ENCODE measurements at regions not wholly inside any gene's neighbourhood (a gene's known extent, or its start where the extent isn't known, plus 50 kb on each side); places are given as distances from the start of the nearest gene placed in this dataset.

DNA sequence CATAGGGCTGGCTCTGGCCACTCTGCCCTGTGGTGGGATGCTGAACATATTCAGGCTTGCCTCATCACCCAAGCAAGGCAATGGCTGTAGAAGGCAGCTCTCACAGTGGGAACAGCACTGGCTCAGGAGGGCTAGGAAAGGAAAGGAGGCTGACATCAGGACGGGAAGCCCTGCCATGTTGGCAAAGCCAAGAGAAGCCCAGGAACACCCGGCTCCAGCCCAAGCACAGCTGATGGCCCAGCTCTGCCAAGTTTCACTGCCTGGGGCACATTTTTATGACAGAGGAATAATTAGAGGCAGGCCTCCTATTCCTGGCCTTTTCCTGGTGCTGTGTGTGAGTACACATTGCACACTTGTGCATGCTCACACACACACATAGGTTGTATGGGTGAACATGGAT lies 163.6 kb upstream of the SMIM23 start:
- no peak for DNase-seq
- H3K27me3 Mint-ChIP-seq = peaks cover 8% of the 10 kb centered on the region
- no peaks in the 10 kb centered on the region for H3K9me3 Mint-ChIP-seq
- Histone ChIP-seq H3K36me3 (ENCODE audit: insufficient read depth, low read length) (no peaks in the 10 kb centered on the region), H3K9me3 (ENCODE audit: control insufficient read depth in 1 of 2, insufficient read depth in 1 of 2, low read length in 2 of 2) (peaks cover 0 to 9% of the 10 kb centered on the region in 2 experiments), H3K4me3 (ENCODE audit: low read length) (no peak overlapping the region), H3K4me1 (ENCODE audit: insufficient read depth, low read length) (no peaks in the 10 kb centered on the region), H3K27me3 (ENCODE audit: control insufficient read depth in 1 of 2, insufficient read depth in 2 of 2, low read length in 2 of 2) (no peaks in the 10 kb centered on the region), H3K27ac (ENCODE audit: low read depth in 1 of 2, low read length in 2 of 2) (no peak overlapping the region)
- ATAC-seq (ENCODE audit: poor library complexity) = no peak
- ChIA-PET POLR2A (no interaction called here), CTCF (no interaction called here)
- TF ChIP-seq CTCF (IDR thresholded peaks at IDR 0.05) = no peak
- H3K4me1 Mint-ChIP-seq (ENCODE audit: low read depth) = no peaks in the 10 kb centered on the region
- no peak overlapping the region for H3K4me3 Mint-ChIP-seq
- H3K36me3 Mint-ChIP-seq (ENCODE audit: low read depth) = no peaks in the 10 kb centered on the region
- H3K27ac Mint-ChIP-seq = no peak overlapping the region
- intact Hi-C loops (cut with DNase I, micrococcal nuclease) = no loop called here

DNA sequence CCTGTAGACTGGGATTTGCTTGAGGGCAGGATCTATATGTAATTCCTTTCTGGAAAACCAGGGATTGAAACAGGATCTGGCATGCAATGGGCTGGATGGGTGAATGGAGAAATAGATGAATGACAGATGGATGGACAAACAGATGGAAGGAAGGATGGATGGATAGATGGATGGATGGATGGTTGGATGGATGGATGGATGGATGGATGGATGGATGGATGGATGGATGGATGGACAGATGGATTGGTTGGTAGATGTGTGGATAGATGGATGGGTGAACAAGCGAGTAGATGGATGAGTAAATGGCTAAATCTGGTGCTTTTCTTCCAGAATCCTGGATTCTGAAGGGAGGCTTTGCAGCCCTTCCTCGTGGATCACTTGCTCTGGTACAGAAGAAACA lies 162.5 kb upstream of the SMIM23 start:
- H3K4me1 Mint-ChIP-seq (ENCODE audit: low read depth) = no peaks in the 10 kb centered on the region
- H3K4me3 Mint-ChIP-seq = no peak overlapping the region
- ChIA-PET POLR2A (no interaction called here), CTCF (no interaction called here)
- no peaks in the 10 kb centered on the region for H3K9me3 Mint-ChIP-seq
- no peak overlapping the region for H3K27ac Mint-ChIP-seq
- Histone ChIP-seq H3K4me3 (ENCODE audit: low read length) (no peak overlapping the region), H3K27ac (ENCODE audit: low read depth in 1 of 2, low read length in 2 of 2) (no peak overlapping the region), H3K4me1 (ENCODE audit: insufficient read depth, low read length) (no peaks in the 10 kb centered on the region), H3K36me3 (ENCODE audit: insufficient read depth, low read length) (no peaks in the 10 kb centered on the region), H3K9me3 (ENCODE audit: control insufficient read depth in 1 of 2, insufficient read depth in 1 of 2, low read length in 2 of 2) (peaks cover 0 to 9% of the 10 kb centered on the region in 2 experiments), H3K27me3 (ENCODE audit: control insufficient read depth in 1 of 2, insufficient read depth in 2 of 2, low read length in 2 of 2) (no peaks in the 10 kb centered on the region)
- TF ChIP-seq CTCF (IDR thresholded peaks at IDR 0.05) = no peak
- intact Hi-C loops (cut with DNase I, micrococcal nuclease) = no loop called here
- ATAC-seq (ENCODE audit: poor library complexity) = no peak
- H3K27me3 Mint-ChIP-seq = peaks cover 12% of the 10 kb centered on the region
- H3K36me3 Mint-ChIP-seq (ENCODE audit: low read depth) = no peaks in the 10 kb centered on the region
- DNase-seq = no peak

DNA sequence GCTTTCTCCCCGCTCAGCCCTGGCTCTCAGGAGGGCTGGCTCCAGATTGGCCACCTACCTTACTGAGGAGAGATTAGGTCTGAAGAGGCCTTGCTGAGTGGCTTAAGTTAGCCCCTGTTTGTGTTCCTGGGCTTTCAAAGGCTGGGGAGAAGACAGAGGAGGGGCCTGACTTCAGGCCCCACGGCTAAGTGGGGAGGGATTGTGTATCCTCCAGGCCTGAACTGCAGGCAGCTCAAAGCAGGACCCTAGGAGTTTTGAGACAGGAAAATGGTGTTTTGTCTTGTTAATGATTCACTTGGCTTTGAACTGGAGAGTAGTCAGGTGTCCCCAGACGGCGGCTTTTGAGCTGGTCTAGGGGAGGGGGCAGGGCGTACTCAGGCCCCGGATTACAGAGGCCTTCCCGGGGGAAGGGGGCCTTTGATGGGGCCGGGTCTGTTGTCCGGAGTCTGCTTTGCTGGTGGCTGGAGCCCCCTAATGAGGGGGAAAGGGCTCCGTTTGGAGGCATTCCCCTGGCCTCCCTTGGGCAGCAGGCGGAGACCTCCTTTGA lies 162.0 kb upstream of the SMIM23 start:
- no peaks in the 10 kb centered on the region for H3K36me3 Mint-ChIP-seq (ENCODE audit: low read depth)
- no peak for DNase-seq
- ATAC-seq (ENCODE audit: poor library complexity) = no peak
- H3K27ac Mint-ChIP-seq = no peak overlapping the region
- H3K4me1 ChIP-seq (ENCODE audit: insufficient read depth, low read length) = no peaks in the 10 kb centered on the region
- no peaks in the 10 kb centered on the region for H3K4me1 Mint-ChIP-seq (ENCODE audit: low read depth)
- H3K27me3 ChIP-seq (ENCODE audit: control insufficient read depth in 1 of 2, insufficient read depth in 2 of 2, low read length in 2 of 2) = no peaks in the 10 kb centered on the region
- ChIA-PET POLR2A (no interaction called here), CTCF (no interaction called here)
- no peak overlapping the region for H3K4me3 Mint-ChIP-seq
- peaks cover 17% of the 10 kb centered on the region for H3K27me3 Mint-ChIP-seq
- TF ChIP-seq CTCF (IDR thresholded peaks at IDR 0.05) = no peak
- H3K36me3 ChIP-seq (ENCODE audit: insufficient read depth, low read length) = no peaks in the 10 kb centered on the region
- H3K9me3 Mint-ChIP-seq = no peaks in the 10 kb centered on the region
- intact Hi-C loops (cut with DNase I, micrococcal nuclease) = no loop called here
- no peak overlapping the region for H3K27ac ChIP-seq (ENCODE audit: low read depth in 1 of 2, low read length in 2 of 2)
- H3K4me3 ChIP-seq (ENCODE audit: low read length) = no peak overlapping the region
- peaks cover 0 to 9% of the 10 kb centered on the region in 2 experiments for H3K9me3 ChIP-seq (ENCODE audit: control insufficient read depth in 1 of 2, insufficient read depth in 1 of 2, low read length in 2 of 2)

Data from CD4-positive, alpha-beta T cell (primary cell).